RWPE1 (cell line): ENCODE measurements at regions not wholly inside any gene's neighbourhood (a gene's known extent, or its start where the extent isn't known, plus 50 kb on each side); places are given as distances from the start of the nearest gene placed in this dataset.

Experiments used
- CTCF ChIA-PET: fragments of 350-600 bp; sonication (Branson Sonifier 250); formaldehyde crosslinking; extraction: SDS; loops from one replicate; lab custom pipeline; 2021; lab: Yijun Ruan, JAX
- POLR2A ChIA-PET: fragments of 400-600 bp; formaldehyde crosslinking; extraction: SDS; loops from one replicate; lab custom pipeline; 2020; ENCODE audit warnings: antibody characterized with exemption; ENCODE audit not compliant: low non-redundant PET; lab: Yijun Ruan, JAX
- DNase-seq: peaks from one replicate; pipeline ENCODE4 v3.0.0; 2012; ENCODE audit warnings: low spot score
- H3K27ac ChIP-seq: fragments of 450-650 bp; 2 replicates; pipeline ENCODE4 v1.5.1; 2017
- TF ChIP-seq, protein P1 (sequence below): fragments of 450-650 bp; conservative IDR thresholded peaks from 2 replicates; pipeline ENCODE4 v1.5.1; 2017; ENCODE audit warnings: low read depth, mild to moderate bottlenecking

DNA sequence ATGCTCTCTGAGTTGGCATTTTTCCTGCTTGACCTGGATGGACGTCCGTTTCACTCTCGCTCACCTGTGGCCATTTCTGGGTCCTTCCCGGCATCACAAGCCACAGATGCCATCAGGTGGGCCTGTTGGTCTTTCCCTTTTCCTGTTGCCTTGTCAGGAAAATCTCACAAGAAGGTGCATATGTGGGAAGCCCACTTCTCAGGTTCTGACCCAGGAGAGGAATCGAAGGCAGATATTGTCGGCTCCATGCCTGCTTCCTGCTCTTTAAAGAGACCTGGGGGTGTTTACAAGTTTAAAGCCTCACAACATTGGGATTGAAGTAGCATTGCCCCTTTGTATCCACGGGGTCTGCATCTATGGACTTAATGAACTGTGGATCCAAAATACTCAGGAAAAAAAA is 357.9 kb downstream of the RPS24 start:
- DNase-seq: no peak
- TF ChIP-seq, protein P1, sequence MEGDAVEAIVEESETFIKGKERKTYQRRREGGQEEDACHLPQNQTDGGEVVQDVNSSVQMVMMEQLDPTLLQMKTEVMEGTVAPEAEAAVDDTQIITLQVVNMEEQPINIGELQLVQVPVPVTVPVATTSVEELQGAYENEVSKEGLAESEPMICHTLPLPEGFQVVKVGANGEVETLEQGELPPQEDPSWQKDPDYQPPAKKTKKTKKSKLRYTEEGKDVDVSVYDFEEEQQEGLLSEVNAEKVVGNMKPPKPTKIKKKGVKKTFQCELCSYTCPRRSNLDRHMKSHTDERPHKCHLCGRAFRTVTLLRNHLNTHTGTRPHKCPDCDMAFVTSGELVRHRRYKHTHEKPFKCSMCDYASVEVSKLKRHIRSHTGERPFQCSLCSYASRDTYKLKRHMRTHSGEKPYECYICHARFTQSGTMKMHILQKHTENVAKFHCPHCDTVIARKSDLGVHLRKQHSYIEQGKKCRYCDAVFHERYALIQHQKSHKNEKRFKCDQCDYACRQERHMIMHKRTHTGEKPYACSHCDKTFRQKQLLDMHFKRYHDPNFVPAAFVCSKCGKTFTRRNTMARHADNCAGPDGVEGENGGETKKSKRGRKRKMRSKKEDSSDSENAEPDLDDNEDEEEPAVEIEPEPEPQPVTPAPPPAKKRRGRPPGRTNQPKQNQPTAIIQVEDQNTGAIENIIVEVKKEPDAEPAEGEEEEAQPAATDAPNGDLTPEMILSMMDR: no peak
- no peak overlapping the region for H3K27ac ChIP-seq
- ChIA-PET CTCF (no interaction called here), POLR2A (interaction anchor here (0.7 kb wide), 1 partner anchor 1385 kb away, joined by 3 read pairs; no protein-coding TSS in a partner anchor)

DNA sequence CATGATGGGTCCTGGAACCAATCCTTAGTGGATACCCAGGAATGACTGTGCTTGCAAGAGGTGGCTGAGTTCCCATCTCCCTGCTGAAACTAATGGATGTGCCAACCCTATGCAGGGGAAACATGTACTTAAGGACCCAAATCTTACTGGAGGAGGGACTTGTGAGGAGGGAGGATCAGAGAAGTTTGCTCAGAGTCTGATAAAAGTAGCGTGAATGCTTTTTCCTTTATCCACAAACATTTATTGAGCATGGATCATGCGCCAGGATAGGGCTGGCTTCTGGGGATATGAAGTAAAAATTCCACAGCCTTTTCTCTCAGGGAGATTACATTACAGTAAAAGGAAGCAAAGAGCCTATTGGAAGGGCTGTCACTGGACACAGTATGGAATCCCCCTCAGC is 358.5 kb downstream of the RPS24 start:
- H3K27ac ChIP-seq: no peak overlapping the region
- ChIA-PET POLR2A (interaction anchor here (0.7 kb wide), 1 partner anchor 1385 kb away, joined by 3 read pairs; no protein-coding TSS in a partner anchor), CTCF (no interaction called here)
- TF ChIP-seq, protein P1: no peak
- no peak for DNase-seq

DNA sequence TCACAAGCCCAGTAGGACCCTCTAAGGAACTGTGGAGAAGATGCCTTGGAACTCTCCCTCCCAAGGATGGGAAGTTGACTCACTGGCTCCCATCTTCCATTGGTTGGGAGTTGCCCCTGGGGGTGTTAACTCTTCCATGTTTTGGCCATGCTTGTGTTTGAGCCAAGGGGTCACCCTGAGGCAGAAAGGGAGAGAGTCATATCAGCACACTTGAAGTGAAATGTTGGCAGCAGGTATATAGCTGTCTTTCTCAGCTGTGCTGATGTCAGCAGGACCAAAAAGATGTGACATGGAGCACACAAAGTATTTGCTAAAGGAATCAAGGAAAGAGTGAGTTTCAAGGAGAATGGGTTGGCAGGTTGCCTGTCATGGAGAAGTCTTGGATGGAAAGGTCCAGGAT is 359.4 kb downstream of the RPS24 start:
- CTCF ChIA-PET: no interaction called here
- POLR2A ChIA-PET: no interaction called here
- no peak for DNase-seq
- H3K27ac ChIP-seq: no peak overlapping the region
- TF ChIP-seq, protein P1: no peak

DNA sequence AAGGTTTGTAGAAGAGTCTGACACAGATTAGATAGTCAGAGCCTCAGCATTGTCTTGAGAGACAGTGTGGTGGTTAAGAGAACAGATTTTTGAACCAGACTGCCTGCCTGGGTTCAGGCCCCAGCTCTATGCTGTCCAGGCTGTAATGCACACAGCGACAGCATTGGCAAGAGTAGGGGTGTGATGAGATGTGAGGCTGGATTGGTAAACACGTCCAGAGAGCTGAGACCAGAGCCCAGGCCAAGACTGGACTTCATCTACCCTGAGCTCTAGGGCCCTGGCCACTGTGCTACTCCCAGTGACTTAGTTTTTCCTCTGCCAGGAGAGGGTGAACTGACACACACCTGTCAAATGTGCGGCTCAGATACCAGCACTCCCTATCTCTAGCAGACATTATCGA is 360.4 kb downstream of the RPS24 start:
- ChIA-PET POLR2A (no interaction called here), CTCF (interaction anchor here (0.5 kb wide), 1 partner anchor 836 kb away, joined by 3 read pairs; no protein-coding TSS in a partner anchor)
- no peak overlapping the region for H3K27ac ChIP-seq
- TF ChIP-seq, protein P1: no peak
- DNase-seq: no peak

DNA sequence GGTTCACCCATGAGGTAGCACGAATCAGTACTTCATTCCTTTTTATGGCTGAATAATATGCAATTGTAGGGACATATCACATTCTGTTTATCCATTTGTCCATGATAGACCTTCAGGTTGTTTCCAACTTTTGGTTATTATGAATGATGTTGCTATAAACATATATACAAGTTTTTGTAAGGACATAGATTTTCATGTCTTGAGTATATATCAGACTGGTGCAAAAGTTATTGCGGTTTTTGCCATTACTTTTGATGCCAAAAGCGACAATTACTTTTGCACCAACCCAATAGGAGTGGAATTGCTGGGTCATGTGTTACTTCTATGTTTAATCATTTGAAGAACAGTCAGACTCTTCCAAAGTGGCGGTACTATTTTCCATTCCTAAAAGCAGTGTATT is 361.5 kb downstream of the RPS24 start:
- POLR2A ChIA-PET: no interaction called here
- CTCF ChIA-PET: no interaction called here
- TF ChIP-seq, protein P1: no peak
- no peak for DNase-seq
- no peak overlapping the region for H3K27ac ChIP-seq

DNA sequence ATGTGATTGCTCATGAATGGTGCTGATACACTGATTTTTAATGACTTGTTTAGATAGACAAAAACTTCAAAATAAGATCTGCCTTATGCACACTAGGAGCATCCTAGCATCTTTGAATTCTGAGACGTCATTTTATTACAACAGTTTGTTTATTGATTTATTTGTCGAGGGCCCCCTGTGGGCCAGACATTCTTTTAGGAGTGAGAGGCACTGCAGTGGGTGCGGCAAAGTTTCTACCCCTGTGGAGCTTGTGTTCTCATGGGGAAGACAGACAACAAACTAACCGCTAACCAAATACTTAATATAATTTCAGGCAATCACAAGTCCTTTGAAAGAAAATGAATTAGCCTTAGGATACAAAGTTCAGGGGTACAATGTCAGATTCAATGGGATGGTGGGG is 363.1 kb downstream of the RPS24 start:
- CTCF ChIA-PET: interaction anchor here (0.7 kb wide), 2 partner anchors 16 to 196 kb away, joined by 3 to 4 read pairs; no protein-coding TSS in a partner anchor
- TF ChIP-seq, protein P1: no peak
- DNase-seq: no peak

More for the DNA sequence above, 363.1 kb downstream of the RPS24 start:
- no peak overlapping the region for H3K27ac ChIP-seq
- POLR2A ChIA-PET: no interaction called here
